GM21381 (cell line): ENCODE measurements at regions not wholly inside any gene's neighbourhood (a gene's known extent, or its start where the extent isn't known, plus 50 kb on each side); places are given as distances from the start of the nearest gene placed in this dataset.
"Not testable (repeated sequence)": the region's sequence is repeated elsewhere in the genome, so short reads cannot be mapped to it uniquely, and the experiment has no call there.

Source experiments
- ATAC-seq: cut with Tn5 transposase; IDR thresholded peaks from one replicate; pipeline ENCODE4 v1.9.1; 2021; ENCODE audit warnings: mild to moderate bottlenecking, moderate library complexity; ENCODE audit not compliant: unreplicated experiment

DNA sequence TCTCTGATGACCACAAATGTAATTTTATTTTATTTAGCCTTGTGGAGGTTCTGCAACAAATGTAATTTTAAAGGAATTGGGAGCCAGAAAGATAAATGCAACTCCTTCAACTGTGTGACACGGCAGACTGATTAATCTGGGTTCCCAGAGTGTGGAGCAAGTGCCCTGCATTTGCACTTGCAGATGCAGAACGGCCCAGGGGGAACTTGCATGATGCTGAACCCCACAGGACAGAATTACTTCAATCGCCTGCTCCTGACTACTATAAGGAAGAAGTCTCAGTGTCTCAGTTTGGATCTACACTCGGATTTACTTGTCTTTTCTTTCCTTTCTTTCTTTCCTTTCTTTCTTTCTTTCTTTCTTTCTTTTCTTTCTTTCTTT lies 107.2 kb upstream of the ACBD5 start:
- ATAC-seq, result not testable (repeated sequence)

DNA sequence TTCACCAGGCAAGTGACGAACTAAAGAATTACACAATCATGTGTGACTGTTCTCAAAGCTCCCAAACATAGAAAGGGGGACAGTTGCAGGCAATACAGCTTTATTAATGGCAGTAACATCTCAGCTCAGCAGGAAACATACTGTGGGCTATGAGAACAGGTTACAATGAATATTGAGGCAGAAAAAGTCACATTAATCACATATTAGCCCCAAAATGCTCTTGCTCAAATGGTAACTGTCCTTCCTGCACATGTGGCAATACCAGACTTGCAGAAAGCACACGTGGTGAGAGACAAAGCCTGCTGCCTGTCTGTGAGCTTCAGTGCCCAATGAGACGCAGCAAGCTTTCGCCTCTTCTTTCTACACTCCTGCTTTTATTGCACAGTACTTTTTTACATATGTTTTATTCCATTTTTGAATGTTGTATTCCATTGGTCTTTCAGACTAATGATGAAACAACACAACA lies 104.9 kb upstream of the ACBD5 start:
- ATAC-seq, result peak; percentile 44

DNA sequence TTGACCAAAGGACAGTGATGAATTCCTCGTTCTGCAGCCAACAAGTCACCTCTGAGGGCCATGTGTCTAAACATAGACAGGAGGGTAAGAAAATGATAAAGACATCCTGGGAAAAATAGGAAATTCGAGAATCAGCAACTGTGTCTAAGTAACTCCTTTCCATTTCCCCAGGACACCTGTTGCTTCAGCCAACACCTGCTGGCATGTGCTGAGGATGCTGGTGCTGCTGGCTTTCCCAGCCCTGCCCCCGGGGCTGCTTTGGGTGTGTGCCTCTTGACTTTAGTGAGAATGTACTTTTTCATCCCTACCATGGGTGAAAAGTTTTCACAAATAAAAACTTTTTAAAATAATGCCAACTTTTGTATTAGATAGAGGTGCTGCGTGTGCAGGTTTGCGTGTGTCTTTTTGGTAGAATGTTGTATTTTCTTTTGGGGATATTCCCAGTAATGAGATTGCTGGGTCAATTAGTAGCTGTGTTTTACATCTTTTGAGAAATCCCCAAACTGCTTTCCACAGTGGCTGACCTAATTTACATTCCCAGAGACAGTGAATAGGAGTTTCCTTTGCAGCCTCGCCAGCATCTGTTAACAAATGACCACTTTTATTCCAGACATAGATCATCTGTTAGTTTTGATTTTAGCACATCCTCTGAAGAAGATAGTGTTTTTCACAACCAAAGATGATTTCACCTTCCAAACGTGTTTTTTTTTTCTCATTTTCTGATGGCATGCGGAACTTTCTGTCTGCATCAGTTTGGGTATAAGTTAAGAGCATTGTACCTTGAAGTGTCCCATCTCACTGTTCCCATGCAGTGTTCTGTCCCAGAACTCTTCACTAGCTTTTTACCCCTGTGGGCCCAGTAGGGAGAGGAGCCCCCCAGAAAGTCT lies 104.2 kb upstream of the ACBD5 start:
- peak; percentile 52 for ATAC-seq

DNA sequence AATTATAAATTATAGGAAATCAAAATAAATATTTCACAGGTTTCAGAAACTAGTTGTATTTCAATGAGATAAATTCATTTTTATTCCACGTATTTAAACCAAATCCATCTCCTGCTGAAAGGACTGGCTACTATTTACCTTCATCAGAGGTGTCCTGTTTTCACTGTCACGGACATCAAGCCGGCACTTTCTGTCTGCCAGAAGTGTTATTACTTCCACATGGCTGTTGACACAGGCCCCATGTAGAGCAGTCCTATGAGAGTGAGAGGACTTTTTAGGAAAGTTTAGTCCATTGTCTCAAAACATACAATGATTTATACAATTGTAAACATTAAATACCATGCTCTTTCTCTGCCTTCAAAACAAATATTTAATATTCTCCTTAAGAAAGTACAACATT lies 100.4 kb upstream of the ACBD5 start:
- no peak for ATAC-seq

DNA sequence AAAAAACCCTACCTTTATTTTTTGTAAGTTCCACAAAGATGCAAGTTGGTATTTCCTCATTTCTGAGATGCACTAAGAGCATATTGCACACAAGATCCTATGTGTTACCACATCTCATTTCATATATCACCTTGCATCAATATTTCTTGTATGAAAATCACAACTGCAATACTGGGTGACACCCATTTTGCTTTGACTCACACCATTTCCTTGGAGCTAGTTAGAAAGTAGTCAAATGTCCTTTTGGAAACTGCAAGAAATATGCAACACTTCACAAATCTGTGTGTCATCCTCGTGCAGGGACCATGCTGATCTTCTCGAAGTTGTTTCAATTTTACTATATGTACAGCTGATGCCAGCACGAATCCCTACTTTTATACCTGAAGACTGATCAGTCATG lies 94.6 kb upstream of the ACBD5 start:
- ATAC-seq, result not testable (repeated sequence)

DNA sequence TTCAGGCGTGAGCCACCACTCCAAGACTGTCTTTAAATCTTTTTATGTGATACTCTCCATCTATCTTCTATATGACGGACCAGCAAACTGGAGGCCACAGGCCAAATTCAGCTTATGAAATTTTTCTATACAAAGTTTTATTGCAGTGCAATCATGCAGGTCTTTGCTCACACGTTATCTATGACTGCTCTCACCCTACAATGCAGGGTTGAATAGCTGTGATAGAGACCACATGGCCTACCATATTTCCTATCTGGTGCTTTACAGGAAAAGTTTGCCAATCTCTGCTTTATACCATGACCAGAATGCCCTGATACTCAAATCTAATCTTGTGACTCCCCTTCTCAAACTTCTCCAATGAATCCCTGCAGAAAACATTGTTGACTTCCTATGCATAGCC lies 89.5 kb upstream of the ACBD5 start:
- no peak for ATAC-seq

DNA sequence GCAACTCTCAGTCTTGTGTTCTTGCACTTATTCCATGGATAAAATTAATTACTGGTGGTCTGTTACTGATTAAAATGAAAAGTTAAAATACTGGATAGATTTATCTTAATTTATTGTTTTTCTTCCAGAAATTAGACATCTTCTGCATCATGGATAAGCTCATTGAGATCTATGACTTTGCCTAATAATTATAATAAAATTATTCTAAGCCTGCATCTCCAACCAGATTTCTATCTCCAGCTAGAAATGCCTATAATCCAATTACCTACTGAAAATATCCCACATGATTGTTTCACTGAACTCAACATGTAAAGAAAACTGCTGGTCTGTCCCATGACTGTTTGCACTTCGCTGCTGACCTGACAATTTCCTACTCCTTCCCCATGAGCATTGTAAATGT lies 88.3 kb upstream of the ACBD5 start:
- ATAC-seq, result no peak

DNA sequence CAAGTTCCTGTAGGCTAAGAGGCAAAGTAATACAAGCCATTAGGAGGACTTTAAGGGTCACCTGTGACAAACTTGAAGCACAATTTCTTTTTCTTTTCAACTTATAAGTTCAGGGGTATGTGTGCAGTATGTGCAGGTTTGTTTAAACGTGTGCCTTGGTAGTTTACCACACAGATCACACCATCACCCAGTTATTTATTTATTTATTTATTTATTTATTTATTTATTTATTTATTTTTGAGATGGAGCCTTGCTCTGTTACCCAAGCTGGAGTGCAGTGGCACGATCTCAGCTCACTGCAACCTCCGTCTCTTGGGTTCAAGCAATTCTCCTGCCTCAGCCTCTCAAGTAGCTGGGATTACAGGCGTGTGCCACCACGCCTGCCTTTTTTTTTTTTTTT lies 86.2 kb upstream of the ACBD5 start:
- not testable (repeated sequence) for ATAC-seq

DNA sequence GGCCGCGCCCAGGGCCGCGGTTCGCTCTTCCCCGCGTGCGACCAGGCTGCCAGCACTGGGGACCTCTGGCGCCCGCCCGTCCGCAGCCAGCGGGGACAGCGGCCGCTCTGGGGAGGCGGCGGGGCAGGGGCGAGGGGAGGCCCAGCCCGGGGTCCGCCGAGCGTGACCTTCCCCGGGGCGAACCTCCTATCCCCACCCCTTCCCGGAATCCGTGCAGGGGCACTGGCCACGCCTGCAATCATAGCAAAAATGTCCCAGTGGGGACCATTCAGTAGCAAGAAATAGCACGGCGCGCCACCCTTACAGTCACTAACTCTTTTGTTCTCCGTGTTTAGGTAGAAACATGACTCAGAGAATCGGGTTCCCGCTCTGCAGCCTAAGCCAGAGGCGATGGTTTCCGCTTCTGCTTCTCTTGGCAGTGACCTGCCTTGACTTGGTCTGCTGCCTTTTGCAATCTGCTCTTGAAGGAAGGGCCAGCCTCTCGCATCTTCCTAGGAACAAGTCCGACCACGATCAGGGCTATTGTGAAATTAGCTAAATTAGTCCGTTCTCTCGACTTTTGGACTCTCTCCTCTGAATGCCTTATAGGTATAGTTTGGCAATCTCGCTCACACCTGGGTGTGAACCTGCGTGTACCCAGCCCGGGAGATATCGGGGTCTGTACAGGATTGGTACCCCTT lies 79.3 kb upstream of the ACBD5 start:
- peak; percentile 64 for ATAC-seq

DNA sequence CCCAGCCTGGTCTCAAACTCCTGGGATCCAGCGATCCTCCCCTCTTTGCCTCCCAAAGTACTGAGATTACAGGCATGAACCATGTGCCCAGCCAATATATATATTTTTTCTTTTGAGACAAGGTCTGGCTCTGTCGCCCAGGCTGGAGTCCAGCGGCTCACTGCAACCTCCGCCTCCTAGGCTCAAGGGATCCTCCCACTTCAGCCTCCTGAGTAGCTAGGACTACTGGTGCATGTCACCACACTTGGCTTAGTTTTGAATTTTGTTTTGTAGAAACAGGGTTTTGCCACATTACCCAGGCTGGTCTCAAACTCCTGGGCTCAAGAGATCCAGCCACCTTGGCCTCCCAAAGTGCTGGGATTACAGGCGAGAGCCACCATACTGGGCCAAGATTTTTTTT lies 78.5 kb upstream of the ACBD5 start:
- not testable (repeated sequence) for ATAC-seq

DNA sequence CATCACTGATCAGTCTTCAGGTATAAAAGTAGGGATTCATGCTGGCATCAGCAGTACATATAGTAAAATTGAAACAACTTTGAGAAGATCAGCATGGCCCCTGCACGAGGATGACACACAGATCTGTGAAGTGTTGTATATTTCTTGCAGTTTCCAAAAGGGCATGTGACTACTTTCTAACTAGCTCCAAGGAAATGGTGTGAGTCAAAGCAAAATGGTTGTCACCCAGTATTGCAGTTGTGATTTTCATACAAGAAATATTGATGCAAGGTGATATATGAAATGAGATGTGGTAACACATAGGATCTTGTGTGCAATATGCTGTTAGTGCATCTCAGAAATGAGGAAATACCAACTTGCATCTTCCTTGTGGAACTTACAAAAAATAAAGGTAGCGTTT lies 74.5 kb upstream of the ACBD5 start:
- not testable (repeated sequence) for ATAC-seq

DNA sequence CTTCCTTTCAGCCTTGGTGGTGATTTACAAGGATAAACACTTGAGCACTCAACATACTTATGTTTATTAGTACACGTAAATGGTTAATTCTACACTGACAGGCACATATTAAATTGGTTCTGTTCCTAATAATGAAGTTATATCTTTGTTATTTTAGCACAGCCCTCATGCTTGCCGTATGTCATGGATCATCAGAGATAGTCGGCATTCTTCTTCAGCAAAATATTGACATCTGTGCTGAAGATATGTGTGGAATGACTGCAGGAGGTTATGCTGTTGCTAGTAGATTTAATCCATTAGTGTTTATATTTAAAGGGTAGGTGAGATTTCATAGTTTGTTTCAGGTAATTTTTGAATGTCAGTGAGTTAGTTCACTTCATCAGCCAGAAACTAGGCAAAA lies 73.0 kb upstream of the ACBD5 start:
- not testable (repeated sequence) for ATAC-seq

DNA sequence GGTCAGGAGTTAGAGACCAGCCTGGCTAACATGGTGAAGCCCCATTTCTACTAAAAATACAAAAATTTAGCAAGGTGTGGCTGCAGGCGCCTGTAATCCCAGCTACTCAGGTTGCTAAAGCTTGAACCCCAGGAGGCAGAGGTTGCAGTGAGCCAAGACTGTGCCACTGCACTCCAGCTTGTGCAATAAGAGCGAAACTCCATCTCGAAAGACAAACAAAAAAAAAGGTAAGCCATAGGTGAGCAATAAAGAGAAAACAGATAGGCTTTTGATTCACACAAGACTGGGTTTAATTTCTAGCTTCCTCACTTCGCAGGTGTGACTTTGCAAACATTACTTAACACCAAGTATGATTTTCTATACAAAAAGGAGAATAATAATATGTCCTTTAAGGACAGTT lies 72.3 kb upstream of the ACBD5 start:
- no peak for ATAC-seq

DNA sequence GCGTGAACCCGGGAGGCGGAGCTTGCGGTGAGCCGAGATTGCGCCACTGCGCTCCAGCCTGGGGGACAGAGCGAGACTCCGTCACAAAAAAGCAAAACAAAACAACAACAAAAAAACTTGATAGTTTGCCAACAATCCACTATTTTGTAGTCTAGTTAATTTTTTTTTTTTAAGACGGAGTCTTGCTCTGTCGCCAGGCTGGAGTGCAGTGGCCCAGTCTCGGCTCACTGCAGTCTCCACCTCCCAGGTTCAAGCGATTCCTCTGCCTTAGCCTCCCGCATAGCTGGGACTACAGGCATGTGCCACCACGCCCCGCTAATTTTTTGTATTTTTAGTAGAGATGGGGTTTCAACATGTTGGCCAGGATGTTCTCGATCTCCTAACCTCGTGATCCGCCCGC lies 71.2 kb upstream of the ACBD5 start:
- ATAC-seq, result not testable (repeated sequence)

DNA sequence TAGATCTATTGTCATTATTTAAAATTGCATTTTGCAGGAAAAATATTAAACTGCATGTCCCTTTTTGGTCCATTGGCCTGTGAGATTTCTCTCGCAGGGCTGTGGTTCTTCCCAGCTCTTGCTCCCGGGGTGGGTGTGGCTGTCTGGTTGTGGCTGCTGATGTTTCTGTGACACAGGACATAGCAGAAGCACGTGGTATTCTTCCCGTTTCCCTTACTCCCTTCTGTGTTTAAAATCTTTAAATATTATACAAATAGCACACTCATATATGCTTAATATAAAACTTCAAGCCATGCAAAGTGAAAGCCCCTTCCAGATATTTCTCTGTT lies 57.9 kb upstream of the ACBD5 start:
- ATAC-seq, result not testable (repeated sequence)

DNA sequence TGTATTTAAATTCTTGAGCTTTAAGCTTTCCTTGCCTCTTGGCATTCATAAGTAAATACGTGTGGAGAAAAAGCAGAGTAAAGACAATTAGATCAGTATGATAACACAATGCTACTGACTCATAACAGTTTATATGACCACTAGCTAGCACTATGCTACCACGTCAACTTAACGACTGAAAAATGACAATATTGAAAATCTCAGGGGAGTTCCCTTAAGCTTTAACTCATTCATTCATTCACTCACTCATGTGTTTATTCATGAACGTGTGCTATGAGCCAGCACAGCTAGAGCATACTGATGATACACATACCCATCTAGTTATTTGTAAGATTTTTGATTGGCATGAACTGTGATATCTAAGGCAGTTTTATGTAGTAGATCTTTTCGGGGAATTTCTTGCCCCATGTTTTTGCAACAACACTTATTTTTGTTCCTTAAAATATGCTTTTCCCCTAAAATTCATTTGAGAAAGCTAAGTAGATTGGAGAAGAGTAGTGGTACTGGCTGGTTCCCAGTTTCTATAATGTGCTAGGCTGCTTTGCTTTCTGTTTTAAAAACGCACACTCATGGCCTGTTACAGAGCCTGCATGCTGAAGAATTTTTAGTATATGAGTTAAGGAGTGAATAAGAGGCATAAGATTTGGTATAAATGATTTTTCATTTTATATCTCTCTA lies 57.4 kb upstream of the ACBD5 start:
- no peak for ATAC-seq

DNA sequence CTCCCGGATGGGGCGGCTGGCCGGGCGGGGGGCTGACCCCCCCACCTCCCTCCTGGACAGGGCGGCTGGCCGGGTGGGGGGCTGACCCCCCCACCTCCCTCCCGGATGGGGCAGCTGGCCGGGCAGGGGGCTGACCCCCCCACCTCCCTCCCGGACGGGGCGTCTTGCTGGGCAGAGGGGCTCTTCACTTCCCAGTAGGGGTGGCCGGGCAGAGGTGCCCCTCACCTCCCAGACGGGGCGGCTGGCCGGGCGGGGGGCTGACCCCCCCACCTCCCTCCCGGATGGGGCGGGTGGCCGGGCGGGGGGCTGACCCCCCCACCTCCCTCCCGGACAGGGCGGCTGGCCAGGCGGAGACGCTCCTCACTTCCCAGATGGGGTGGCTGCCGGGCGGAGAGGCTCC lies 55.7 kb upstream of the ACBD5 start:
- ATAC-seq, result not testable (repeated sequence)

DNA sequence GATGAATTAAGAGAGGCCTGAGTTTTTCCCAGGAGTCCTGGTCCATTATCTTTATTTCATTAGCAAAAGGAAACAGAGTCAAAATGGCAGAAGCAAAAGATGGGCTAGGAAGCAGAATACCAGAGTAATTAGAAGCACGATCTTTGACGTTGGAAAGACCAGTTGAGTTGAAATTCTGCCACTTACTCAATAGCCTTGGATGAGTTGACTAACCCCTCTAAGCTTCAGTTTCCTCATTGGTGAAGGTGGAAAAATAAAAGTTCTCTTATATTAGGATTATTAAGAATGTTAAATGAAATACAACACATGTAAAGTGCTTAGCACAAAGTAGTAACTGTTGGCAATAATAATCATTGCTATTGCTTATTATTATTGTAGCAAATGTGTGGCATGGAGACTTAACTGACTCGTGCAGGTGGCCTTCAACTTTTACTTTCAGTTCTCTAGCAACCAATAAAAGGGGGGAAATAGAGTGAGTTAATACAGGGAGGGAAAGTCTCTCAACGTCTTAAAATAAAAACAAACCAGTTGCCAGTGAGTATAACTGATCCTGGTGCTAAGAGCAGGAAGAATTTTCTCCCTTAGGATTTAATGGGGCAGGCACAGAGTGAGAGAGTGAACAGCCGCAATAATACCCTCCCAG lies 50.8 kb upstream of the ACBD5 start:
- peak; percentile 77 for ATAC-seq
